ENCODE measurements at regions not wholly inside any gene's neighbourhood (a gene's known extent, or its start where the extent isn't known, plus 50 kb on each side); places are given as distances from the start of the nearest gene placed in this dataset.

- no peaks in the 10 kb centered on the region for H3K36me3 Mint-ChIP-seq
- peaks cover 10% of the 10 kb centered on the region for H3K4me1 Mint-ChIP-seq
- Histone ChIP-seq H3K9ac (no peak overlapping the region), H3K27ac (no peak overlapping the region), H3K4me3 (no peak overlapping the region), H3K9me3 (ENCODE audit: low read depth) (no peaks in the 10 kb centered on the region), H3K79me2 (ENCODE audit: low read depth) (no peaks in the 10 kb centered on the region), H3F3A (ENCODE audit: low read depth) (no peaks in the 10 kb centered on the region), H3K36me3 (no peaks in the 10 kb centered on the region), H3K4me1 (no peaks in the 10 kb centered on the region), H2AFZ (replicated peaks) (no peak overlapping the region), H3K27me3 (no peaks in the 10 kb centered on the region), H4K20me1 (ENCODE audit: low read depth) (no peaks in the 10 kb centered on the region), H3K4me2 (no peak overlapping the region)
- no peak overlapping the region for H3K27ac Mint-ChIP-seq
- TF ChIP-seq CTCF (IDR thresholded peaks at IDR 0.05), result no peak
- TF ChIP-seq EZH2phosphoT487 (IDR thresholded peaks at IDR 0.05), result no peak
- no peak for TF ChIP-seq EZH2 (IDR thresholded peaks at IDR 0.05)
- DNase-seq (ENCODE audit: low spot score), result no peak
- H3K4me3 Mint-ChIP-seq, result no peak overlapping the region
- H3K27me3 Mint-ChIP-seq (ENCODE audit: insufficient read depth, low read depth), result peaks cover 9% of the 10 kb centered on the region
- peaks cover 32% of the 10 kb centered on the region for H3K9me3 Mint-ChIP-seq
Measured at GRCh38 chr1:4916610-4917009, 262.2 kb downstream of the AJAP1 start.

- TF ChIP-seq EZH2 (IDR thresholded peaks at IDR 0.05) (no peak), EZH2phosphoT487 (IDR thresholded peaks at IDR 0.05) (no peak), CTCF (IDR thresholded peaks at IDR 0.05) (no peak)
- Mint-ChIP-seq H3K27ac (no peak overlapping the region), H3K4me1 (peaks cover 6% of the 10 kb centered on the region), H3K4me3 (no peak overlapping the region), H3K9me3 (peaks cover 24% of the 10 kb centered on the region), H3K36me3 (no peaks in the 10 kb centered on the region), H3K27me3 (ENCODE audit: insufficient read depth, low read depth) (peaks cover 10% of the 10 kb centered on the region)
- no peak overlapping the region for H3K4me2 ChIP-seq
- no peak overlapping the region for H3K27ac ChIP-seq
- no peak overlapping the region for H3K4me3 ChIP-seq
- no peaks in the 10 kb centered on the region for H3K9me3 ChIP-seq (ENCODE audit: low read depth)
- no peaks in the 10 kb centered on the region for H4K20me1 ChIP-seq (ENCODE audit: low read depth)
- H3K4me1 ChIP-seq, result no peaks in the 10 kb centered on the region
- H3K27me3 ChIP-seq, result no peaks in the 10 kb centered on the region
- H3K79me2 ChIP-seq (ENCODE audit: low read depth), result no peaks in the 10 kb centered on the region
- no peak overlapping the region for H2AFZ ChIP-seq (replicated peaks)
- no peaks in the 10 kb centered on the region for H3F3A ChIP-seq (ENCODE audit: low read depth)
- no peak for DNase-seq (ENCODE audit: low spot score)
- no peak overlapping the region for H3K9ac ChIP-seq
- no peaks in the 10 kb centered on the region for H3K36me3 ChIP-seq
Measured at GRCh38 chr1:4915154-4915553, 260.7 kb downstream of the AJAP1 start.

- Histone ChIP-seq H3K4me1 (no peaks in the 10 kb centered on the region), H3K9ac (no peak overlapping the region), H3K27ac (no peak overlapping the region), H3K9me3 (ENCODE audit: low read depth) (no peaks in the 10 kb centered on the region), H3K4me3 (no peak overlapping the region), H3K4me2 (no peak overlapping the region), H3F3A (ENCODE audit: low read depth) (no peaks in the 10 kb centered on the region), H3K27me3 (no peaks in the 10 kb centered on the region), H4K20me1 (ENCODE audit: low read depth) (no peaks in the 10 kb centered on the region), H3K79me2 (ENCODE audit: low read depth) (no peaks in the 10 kb centered on the region), H2AFZ (replicated peaks) (no peak overlapping the region), H3K36me3 (no peaks in the 10 kb centered on the region)
- Mint-ChIP-seq H3K36me3 (peaks cover 2% of the 10 kb centered on the region), H3K4me3 (no peak overlapping the region), H3K27me3 (ENCODE audit: insufficient read depth, low read depth) (peaks cover 4% of the 10 kb centered on the region), H3K27ac (no peak overlapping the region), H3K4me1 (peaks cover 5% of the 10 kb centered on the region), H3K9me3 (peaks cover 10% of the 10 kb centered on the region)
- no peak for DNase-seq (ENCODE audit: low spot score)
- TF ChIP-seq CTCF (IDR thresholded peaks at IDR 0.05), result no peak
- TF ChIP-seq EZH2phosphoT487 (IDR thresholded peaks at IDR 0.05), result no peak
- no peak for TF ChIP-seq EZH2 (IDR thresholded peaks at IDR 0.05)
Measured at GRCh38 chr1:4908486-4908885, 254.1 kb downstream of the AJAP1 start.

Measured in neural progenitor cell (in vitro differentiated cells).